ENCODE measurements at regions not wholly inside any gene's neighbourhood (a gene's known extent, or its start where the extent isn't known, plus 50 kb on each side); places are given as distances from the start of the nearest gene placed in this dataset.
"Not testable (repeated sequence)": the region's sequence is repeated elsewhere in the genome, so short reads cannot be mapped to it uniquely, and the experiment has no call there.

DNA sequence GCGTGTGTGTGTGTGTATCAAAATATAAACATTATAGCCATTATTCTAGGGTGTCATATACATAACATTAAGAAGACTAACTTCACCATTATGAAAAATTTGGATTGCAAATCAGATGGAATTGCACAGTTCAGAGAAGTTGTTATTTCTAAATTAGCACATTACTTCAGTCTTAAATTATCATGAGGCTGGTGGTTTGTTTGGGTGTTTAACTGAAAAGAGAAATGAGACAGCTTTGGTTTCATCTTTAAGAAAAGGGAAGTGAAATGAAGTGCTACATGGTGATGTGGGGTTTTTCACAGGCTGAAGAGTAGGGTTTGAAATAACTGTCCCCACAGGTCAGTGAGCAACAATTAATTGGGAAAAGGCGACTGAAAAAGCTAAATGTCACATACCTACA, 161.2 kb upstream of the XIRP2 start:
- Histone ChIP-seq H3K27me3 (ENCODE audit: control insufficient read depth, insufficient read depth, low read length) (no peaks in the 10 kb centered on the region), H3K36me3 (ENCODE audit: control insufficient read depth, insufficient read depth, low read length) (no peaks in the 10 kb centered on the region), H3K4me3 (ENCODE audit: low read depth, low read length) (no peak overlapping the region)
- no peak for FAIRE-seq
- TF ChIP-seq, protein P1, sequence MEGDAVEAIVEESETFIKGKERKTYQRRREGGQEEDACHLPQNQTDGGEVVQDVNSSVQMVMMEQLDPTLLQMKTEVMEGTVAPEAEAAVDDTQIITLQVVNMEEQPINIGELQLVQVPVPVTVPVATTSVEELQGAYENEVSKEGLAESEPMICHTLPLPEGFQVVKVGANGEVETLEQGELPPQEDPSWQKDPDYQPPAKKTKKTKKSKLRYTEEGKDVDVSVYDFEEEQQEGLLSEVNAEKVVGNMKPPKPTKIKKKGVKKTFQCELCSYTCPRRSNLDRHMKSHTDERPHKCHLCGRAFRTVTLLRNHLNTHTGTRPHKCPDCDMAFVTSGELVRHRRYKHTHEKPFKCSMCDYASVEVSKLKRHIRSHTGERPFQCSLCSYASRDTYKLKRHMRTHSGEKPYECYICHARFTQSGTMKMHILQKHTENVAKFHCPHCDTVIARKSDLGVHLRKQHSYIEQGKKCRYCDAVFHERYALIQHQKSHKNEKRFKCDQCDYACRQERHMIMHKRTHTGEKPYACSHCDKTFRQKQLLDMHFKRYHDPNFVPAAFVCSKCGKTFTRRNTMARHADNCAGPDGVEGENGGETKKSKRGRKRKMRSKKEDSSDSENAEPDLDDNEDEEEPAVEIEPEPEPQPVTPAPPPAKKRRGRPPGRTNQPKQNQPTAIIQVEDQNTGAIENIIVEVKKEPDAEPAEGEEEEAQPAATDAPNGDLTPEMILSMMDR (IDR thresholded peaks at IDR 0.05; ENCODE audit: insufficient read depth, low read length, severe bottlenecking), result no peak
- DNase-seq (ENCODE audit: low read depth), result no peak

DNA sequence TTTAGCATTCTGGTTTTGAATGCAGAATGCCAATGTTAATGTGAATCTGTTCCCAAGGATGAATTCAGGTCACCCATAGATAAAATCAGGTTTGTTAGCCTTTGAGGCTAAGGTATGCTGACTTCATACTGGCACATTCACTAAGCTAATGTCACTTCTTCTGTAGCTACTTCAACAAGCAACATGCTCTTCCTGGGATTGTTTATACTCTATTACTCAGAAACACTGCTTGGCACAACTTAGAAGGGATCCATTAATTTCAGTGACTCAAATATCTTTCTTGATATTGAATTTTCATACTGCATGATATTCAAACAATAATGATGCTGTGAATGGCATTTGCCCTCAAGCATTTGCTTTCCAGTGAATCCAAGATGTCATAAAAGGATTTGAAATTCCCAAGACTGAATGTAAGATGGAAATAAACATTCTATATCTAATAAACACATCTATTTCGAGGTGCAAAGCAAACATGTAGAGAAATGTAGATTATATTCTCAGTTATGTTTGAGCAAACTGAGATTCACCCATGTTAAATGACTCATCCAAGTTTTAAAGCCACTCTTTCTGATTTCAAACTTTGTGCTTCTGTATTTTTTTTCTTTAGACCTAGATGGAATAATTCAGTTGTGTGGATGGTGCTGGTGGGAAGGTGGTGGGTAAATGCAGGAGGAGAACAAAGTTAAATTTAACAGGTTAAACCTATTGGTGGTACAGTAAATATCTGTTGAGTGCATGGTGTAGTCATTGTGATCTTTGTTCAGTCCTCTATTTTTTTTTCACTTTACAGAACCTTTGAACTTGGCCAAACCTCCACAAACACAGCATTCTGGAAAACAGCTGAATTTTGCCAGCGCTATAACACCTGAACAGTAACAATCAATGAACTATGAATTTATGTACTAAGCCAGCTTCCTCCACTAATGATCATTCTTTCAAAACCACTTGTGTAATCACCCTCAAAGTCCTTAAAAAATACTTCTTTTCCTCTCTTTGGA, 162.1 kb upstream of the XIRP2 start:
- DNase-seq (ENCODE audit: low read depth) (no peak), FAIRE-seq (no peak)
- TF ChIP-seq, protein P1 (IDR thresholded peaks at IDR 0.05; ENCODE audit: insufficient read depth, low read length, severe bottlenecking), result no peak
- H3K36me3 ChIP-seq (ENCODE audit: control insufficient read depth, insufficient read depth, low read length), result no peaks in the 10 kb centered on the region
- H3K4me3 ChIP-seq (ENCODE audit: low read depth, low read length), result no peak overlapping the region
- H3K27me3 ChIP-seq (ENCODE audit: control insufficient read depth, insufficient read depth, low read length), result no peaks in the 10 kb centered on the region

DNA sequence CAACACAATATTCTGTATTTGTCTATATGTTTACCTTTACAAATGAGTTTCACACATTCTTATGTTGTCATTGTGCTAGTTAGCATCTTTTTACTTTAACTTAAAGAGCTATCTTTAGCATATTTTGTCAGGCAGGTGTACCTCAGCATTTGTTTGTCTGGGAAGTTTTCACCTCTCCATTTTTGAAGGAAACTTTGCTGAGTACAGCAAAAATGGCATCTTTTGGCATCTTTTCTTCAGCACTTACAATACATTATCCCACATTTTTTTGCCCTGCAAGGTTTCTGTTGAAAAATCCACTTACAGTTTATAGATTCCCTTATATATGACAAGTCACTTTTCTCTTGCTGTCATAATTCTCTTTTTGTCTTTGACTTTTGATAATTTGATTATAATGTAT, 171.3 kb upstream of the XIRP2 start:
- DNase-seq (ENCODE audit: low read depth) (no peak), FAIRE-seq (no peak)
- no peaks in the 10 kb centered on the region for H3K36me3 ChIP-seq (ENCODE audit: control insufficient read depth, insufficient read depth, low read length)
- H3K27me3 ChIP-seq (ENCODE audit: control insufficient read depth, insufficient read depth, low read length), result no peaks in the 10 kb centered on the region
- no peak overlapping the region for H3K4me3 ChIP-seq (ENCODE audit: low read depth, low read length)
- TF ChIP-seq, protein P1 (IDR thresholded peaks at IDR 0.05; ENCODE audit: insufficient read depth, low read length, severe bottlenecking), result no peak

DNA sequence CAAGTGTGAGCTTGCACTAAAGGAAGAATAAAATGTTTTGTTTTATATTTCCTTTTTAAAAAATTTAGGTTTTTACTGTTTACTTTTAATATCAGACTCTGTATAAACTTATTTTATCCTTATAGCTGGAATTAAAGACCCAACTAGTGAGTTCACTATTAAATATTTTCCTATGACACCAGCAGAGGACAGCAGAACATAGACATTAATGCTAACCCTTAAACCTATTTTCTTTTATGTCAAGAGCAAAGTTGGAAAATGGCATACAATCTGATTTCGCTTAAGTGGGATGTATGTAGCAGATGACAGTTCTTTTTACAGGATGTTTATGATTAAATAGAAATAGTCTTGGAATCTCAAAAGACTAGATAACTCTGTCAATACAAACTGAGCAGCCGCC, 188.2 kb upstream of the XIRP2 start:
- H3K4me3 ChIP-seq (ENCODE audit: low read depth, low read length), result no peak overlapping the region
- DNase-seq (ENCODE audit: low read depth), result peak; percentile 2
- TF ChIP-seq, protein P1 (IDR thresholded peaks at IDR 0.05; ENCODE audit: insufficient read depth, low read length, severe bottlenecking), result no peak
- H3K27me3 ChIP-seq (ENCODE audit: control insufficient read depth, insufficient read depth, low read length), result no peaks in the 10 kb centered on the region
- no peak for FAIRE-seq
- no peaks in the 10 kb centered on the region for H3K36me3 ChIP-seq (ENCODE audit: control insufficient read depth, insufficient read depth, low read length)

DNA sequence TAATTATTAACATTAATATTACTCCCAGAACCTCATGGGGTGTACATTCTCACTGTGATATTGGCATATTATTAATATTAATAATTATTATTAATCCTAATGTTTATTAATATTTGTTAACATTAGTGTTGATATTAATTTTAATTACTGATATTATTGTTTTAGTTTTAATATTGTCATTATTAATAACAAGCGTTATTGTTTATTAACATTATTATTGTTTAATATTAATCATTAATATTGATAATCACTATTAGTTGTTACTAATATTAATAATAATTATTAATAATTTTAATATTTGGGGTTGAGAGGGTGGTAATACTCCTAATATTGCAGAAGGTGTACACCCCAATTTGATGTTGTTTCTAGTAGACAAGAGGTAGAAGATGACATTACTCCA, 193.1 kb upstream of the XIRP2 start:
- Histone ChIP-seq H3K4me3 (ENCODE audit: low read depth, low read length) (no peak overlapping the region), H3K36me3 (ENCODE audit: control insufficient read depth, insufficient read depth, low read length) (no peaks in the 10 kb centered on the region), H3K27me3 (ENCODE audit: control insufficient read depth, insufficient read depth, low read length) (no peaks in the 10 kb centered on the region)
- FAIRE-seq (no peak), DNase-seq (ENCODE audit: low read depth) (no peak)
- TF ChIP-seq, protein P1 (IDR thresholded peaks at IDR 0.05; ENCODE audit: insufficient read depth, low read length, severe bottlenecking), result no peak

DNA sequence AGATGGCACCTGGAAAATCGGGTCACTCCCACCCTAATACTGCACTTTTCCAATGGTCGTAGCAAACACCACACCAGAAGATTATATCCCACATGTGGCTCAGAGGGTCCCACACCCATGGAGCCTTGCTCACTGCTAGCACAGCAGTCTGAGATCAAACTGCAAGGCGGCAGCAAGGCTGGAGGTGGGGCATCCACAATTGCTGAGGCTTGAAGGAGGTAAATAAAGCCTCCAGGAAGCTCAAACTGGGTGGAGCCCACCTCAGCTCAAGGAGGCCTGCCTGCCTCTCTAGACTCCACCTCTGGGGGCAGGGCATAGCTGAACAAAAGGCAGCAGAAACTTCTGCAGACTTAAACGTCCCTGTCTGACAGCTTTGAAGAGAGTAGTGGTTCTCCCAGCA, 192.0 kb upstream of the SCN7A start:
- FAIRE-seq; H3K36me3 ChIP-seq (ENCODE audit: control insufficient read depth, insufficient read depth, low read length); DNase-seq (ENCODE audit: low read depth); H3K27me3 ChIP-seq (ENCODE audit: control insufficient read depth, insufficient read depth, low read length); H3K4me3 ChIP-seq (ENCODE audit: low read depth, low read length): not testable (repeated sequence)
